Right renal cortex interstitium (tissue), 3 donors: ENCODE measurements at regions not wholly inside any gene's neighbourhood (a gene's known extent, or its start where the extent isn't known, plus 50 kb on each side); places are given as distances from the start of the nearest gene placed in this dataset.
"Not testable (repeated sequence)": the region's sequence is repeated elsewhere in the genome, so short reads cannot be mapped to it uniquely, and the experiment has no call there.

ENCODE experiments used
- DNase-seq, 3 donors: peaks; one replicate each; pipeline ENCODE4 v3.0.0-alpha.2; 2013; ENCODE audit warnings: low read depth in 3 of 3, low spot score in 2 of 3

GRCh38 chr20:11689262-11689661, 228.4 kb upstream of the BTBD3 start:
- no peak for DNase-seq

GRCh38 chr20:11691766-11692165, 225.9 kb upstream of the BTBD3 start:
- DNase-seq, result no peak

GRCh38 chr20:11692567-11692966, 225.1 kb upstream of the BTBD3 start:
- no peak for DNase-seq

- DNase-seq, result no peak
Observed at GRCh38 chr20:11694467-11694866, 223.2 kb upstream of the BTBD3 start.

DNA sequence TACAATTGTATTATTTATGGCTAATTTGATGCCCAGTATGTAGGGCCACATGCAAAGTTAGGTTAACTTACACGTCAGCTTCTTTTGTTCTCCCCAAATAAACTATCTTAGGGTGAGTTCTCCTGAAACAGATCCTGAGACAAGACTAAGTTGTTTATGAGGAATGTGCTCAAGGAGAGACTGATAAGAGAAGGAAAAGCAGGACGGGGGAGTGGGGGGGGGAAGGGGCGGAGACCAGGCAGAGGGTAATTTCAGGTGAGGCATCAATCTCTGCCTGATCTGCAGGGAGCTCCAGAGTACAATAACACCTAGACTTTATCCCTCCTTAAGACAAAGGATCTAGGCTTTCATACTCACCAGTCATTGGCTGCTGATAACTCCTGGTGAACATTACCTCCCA, 220.6 kb upstream of the BTBD3 start:
- DNase-seq, result no peak

DNA sequence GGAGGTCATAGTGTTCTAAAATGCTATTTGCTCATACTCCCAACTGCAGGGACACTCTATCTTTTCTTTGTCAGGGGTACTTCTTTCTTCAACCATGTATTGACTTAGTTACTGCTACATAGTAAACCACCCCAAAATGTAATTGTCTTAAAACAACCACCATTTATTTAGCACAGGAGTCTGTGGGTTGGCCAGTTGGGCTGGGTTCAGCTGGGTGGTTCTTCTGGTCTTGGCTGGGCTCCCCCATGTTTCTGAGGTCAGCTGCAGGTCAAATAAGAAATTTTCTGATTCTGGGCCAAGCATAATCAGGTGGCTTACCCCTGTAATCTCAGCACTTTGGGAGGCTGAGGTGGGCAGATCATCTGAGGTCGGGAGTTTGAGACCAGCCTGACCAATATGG, 220.0 kb upstream of the BTBD3 start:
- no peak for DNase-seq

- DNase-seq, result no peak
Observed at GRCh38 chr20:11698124-11698523, 219.6 kb upstream of the BTBD3 start.

GRCh38 chr20:11700831-11701230, 216.9 kb upstream of the BTBD3 start:
- DNase-seq, result no peak

- no peak for DNase-seq
Observed at GRCh38 chr20:11702721-11703518, 214.8 kb upstream of the BTBD3 start.

DNA sequence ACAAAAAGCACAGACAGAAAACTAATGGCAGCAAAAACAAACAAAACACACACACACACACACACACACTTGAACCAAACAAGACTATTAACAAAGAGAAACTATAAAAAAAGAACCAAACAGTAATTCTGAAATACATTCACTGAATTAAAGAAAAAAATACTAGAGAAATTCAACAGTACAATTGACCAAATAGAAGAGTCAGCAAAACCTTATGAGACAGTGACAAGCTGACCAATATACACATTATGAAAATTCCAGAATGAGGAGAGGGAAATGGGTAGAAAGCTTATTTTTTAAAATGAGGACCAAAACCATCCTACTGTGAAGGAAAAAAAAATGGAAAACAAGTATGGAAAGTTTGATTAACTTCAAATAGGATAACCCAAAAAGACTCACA, 212.2 kb upstream of the BTBD3 start:
- no peak for DNase-seq

DNA sequence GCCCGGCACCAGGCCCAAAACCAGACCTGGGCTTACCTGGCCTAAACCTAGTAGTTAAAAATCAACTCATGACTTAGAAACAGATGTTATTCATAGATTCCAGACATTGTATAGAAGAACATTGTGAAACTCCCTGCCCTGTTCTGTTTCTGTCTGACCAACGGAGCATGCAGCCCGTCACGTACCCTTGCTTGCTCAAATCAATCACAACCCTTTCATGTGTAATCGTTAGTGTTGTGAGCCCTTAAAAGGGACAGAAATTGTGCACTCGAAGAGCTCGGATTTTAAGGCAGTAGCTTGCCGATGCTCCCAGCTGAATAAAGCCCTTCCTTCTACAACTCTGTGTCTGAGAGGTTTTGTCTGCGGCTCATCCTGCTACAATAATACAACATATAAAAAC, 209.5 kb upstream of the BTBD3 start:
- not testable (repeated sequence) for DNase-seq

DNA sequence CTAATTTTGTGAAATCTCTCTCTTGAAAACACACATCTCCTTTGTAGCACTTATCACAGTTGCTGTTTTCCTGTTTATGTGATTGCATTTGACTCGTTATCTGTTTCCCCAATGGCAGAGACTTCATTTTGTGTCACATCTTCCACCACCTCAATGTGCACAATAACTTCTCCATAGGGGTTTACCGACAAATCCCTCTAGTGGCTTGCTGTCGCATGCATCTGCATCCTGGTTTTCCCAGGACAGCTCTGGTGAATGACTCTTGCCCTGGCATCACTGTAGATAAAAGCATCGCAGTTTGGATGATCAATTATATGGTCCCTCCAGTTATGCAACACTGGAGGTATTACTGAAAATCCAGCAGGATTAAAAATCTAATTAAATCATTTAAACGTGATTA, 206.5 kb upstream of the BTBD3 start:
- DNase-seq, result no peak

GRCh38 chr20:11712639-11713160, 205.0 kb upstream of the BTBD3 start:
- DNase-seq, result no peak

DNA sequence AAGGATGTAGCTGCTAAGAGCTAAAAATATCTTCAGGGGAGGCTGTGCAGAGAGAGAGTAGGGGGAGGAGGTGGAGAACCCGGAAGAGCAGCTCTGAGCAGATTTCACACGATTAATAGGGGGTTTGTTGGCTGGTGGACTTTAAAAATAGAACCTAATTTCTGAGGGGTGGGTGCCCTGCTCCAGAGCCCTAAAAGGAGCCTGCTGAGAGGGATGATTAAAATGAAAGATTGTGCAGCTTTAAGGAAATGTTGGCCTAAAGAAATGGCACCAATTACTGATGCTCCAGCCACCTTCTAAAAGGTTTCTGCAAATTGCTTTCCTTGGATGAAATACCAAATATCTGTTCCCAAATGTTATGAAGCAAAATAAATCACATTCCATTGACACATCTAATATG, 202.8 kb upstream of the BTBD3 start:
- no peak for DNase-seq

GRCh38 chr20:11716239-11716944, 201.3 kb upstream of the BTBD3 start:
- DNase-seq, result peak in 2 of 3 donors; percentile 6 to 24

DNA sequence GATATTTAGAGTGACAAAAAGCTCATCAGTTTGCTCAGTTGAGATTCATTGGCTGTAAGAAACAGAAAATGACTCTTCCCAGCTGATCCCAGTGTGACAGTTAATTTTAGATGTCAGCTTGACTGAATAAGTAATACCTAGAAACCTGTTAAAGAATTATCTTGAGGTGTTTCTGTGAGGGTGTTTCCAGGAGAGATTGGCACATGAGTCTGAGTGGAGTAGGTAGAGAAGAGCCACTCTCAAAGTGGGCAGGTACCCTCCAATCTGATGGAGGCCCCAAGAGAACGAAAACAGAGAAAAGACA, 200.8 kb upstream of the BTBD3 start:
- no peak for DNase-seq

DNA sequence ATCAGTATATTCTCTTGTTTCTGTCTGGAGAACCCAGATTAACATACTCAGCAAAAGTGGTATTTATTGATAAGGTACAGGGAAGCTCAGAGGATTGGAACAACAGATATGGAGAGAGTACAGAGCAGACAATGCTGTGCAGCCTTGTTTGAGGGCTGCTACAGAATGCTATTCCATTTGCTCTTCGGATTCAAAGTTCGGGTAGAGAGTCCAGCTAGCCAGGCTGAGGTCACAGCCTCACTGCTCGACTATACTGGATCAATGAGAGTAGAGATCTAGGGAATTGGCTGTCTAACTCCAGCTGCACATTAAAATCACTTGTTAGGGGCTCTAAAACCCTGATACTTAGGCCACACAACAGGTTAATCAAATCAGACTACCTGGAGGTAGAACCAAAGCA, 200.1 kb upstream of the BTBD3 start:
- DNase-seq, result no peak

DNA sequence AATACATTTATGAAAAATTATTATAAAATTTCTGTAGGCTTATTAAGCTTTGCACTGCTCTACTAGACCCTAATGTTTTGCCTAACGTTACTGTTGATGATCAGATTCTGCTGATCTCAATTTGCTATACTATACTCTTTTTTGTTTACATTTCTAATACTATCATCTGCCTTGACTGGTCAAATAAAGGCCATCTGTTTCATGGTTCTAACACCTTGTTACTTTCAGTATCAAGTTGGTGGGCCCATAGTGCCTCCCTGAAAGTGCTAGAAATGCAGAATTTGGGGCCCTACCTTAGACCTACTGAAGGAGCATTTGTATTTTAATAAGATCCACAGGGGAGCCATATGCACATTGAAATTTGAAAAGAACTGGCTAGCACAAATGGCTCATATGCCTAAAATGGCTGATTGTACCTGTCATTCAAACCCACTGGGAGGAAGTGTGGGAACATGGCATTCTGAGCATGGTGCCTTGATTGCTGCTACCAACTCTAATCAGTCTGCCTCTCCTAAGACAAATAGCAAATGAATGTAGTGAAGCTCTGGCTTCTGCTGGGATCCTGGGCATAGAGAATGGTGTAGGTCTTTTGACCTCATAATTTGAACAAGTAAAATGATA, 199.1 kb upstream of the BTBD3 start:
- no peak for DNase-seq

GRCh38 chr20:11719153-11719552, 198.5 kb upstream of the BTBD3 start:
- no peak for DNase-seq

DNA sequence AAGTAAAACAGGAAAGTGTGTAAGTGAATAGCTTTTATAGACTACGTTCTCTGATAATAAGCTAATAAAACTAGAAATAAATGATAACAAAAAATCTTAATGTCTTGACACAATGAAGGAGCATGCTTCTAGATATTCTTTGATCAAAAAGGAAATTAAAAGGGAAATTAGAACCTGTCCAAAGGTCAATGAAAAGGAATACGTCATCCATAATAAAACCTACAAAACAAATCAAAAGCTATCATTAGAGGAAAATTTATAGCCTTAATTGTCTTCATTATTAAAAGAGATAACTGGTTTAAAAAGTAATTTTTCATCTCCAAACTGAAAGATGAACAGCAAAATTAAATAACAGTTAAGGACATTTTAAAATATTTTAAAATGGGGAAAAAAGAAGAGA, 196.3 kb upstream of the BTBD3 start:
- no peak for DNase-seq

DNA sequence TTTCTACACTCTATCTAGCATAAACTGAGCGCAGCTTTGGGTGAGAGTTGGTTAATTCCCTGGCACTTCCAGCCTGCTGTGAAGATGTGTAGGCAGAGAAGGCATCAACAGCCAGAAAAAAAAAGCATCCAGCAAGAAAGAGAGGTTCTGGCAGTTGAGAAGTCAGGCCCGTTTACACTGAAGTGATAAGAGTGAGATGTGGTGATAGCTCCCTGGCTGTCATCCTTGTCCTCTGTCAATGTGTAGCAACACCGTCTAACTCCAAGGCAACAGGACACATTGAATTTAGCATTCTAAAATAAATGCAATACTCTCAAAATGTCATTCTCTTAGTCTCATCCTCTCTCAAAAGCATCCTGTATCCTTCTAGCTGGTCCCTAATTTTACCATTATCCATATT, 193.6 kb upstream of the BTBD3 start:
- DNase-seq, result no peak

- DNase-seq, result no peak
Observed at GRCh38 chr20:11726026-11726425, 191.7 kb upstream of the BTBD3 start.
